ENCODE measurements at regions not wholly inside any gene's neighbourhood (a gene's known extent, or its start where the extent isn't known, plus 50 kb on each side); places are given as distances from the start of the nearest gene placed in this dataset.
"Not testable (repeated sequence)": the region's sequence is repeated elsewhere in the genome, so short reads cannot be mapped to it uniquely, and the experiment has no call there.

DNA sequence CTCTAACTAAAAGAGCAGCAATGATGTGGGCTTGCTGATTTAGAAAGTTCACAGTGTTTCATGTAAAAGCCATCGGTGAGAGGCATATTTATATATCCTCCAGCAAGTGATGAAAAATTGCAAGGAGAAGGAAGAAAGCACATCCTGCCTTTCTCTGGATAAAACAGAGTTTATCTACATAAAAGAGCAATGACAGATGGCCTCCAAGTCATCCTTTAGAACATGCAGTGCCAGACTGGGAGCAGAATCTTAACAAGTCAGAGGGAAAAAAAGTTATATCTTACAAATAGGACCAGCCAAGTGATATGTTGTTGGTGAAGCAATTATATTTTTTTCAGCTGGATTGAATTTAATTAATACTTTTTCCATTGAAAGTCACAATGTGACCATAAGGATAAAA, 253.8 kb upstream of the MGMT start:
- H3K27me3 ChIP-seq (ENCODE audit: insufficient read depth, low read length, poor library complexity) = no peaks in the 10 kb centered on the region
- no peak overlapping the region for H2AFZ ChIP-seq (ENCODE audit: low read depth, low read length)
- ATAC-seq (ENCODE audit: insufficient read depth, low read depth) = no peak
- H3K4me2 ChIP-seq (ENCODE audit: insufficient read depth, low read length) = no peak overlapping the region
- no peaks in the 10 kb centered on the region for H3K79me2 ChIP-seq (ENCODE audit: insufficient read depth, low read length)
- H3K27ac ChIP-seq (ENCODE audit: low read length) = no peak overlapping the region
- H3K4me1 ChIP-seq (ENCODE audit: insufficient read depth, low read length) = no peaks in the 10 kb centered on the region
- H3K36me3 ChIP-seq (ENCODE audit: insufficient read depth, low read length) = no peaks in the 10 kb centered on the region
- no peak for DNase-seq
- TF ChIP-seq EZH2 (IDR thresholded peaks at IDR 0.05; ENCODE audit: borderline replicate concordance, low read depth, low read length, severe bottlenecking) (no peak), CTCF (IDR thresholded peaks at IDR 0.05; ENCODE audit: borderline replicate concordance, extremely low read depth, low read length, poor library complexity, severe bottlenecking) (no peak)
- H3K9me3 ChIP-seq (ENCODE audit: insufficient read depth, low read length, severe bottlenecking) = no peaks in the 10 kb centered on the region
- no peaks in the 10 kb centered on the region for H4K20me1 ChIP-seq (ENCODE audit: insufficient read depth, low read length)
- H3K9ac ChIP-seq (ENCODE audit: low read depth, low read length) = no peak overlapping the region
- no peak overlapping the region for H3K4me3 ChIP-seq (ENCODE audit: low read depth in 1 of 2, low read length in 2 of 2)

DNA sequence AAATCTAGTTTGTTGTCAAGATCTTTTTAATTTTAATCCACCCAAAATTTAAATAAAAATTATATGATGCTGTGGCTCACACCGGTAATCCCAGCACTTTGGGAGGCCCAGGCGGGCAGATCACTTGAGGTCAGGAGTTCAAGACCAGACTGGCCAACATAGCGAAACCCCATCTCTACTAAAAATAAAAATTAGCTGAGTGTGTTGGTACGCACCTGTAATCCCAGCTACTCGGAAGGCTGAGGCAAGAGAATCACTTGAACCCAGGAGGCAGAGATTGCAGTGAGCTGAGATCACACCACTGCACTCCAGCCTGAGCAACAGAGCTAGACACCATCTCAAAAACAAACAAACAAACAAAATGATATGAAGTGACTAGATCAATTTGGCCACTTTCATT, 253.0 kb upstream of the MGMT start:
- not testable (repeated sequence) for ATAC-seq (ENCODE audit: insufficient read depth, low read depth); H2AFZ ChIP-seq (ENCODE audit: low read depth, low read length); H3K4me3 ChIP-seq (ENCODE audit: low read depth in 1 of 2, low read length in 2 of 2); H3K79me2 ChIP-seq (ENCODE audit: insufficient read depth, low read length); H3K9ac ChIP-seq (ENCODE audit: low read depth, low read length); H3K36me3 ChIP-seq (ENCODE audit: insufficient read depth, low read length); H3K27ac ChIP-seq (ENCODE audit: low read length); H3K27me3 ChIP-seq (ENCODE audit: insufficient read depth, low read length, poor library complexity); H4K20me1 ChIP-seq (ENCODE audit: insufficient read depth, low read length); H3K4me1 ChIP-seq (ENCODE audit: insufficient read depth, low read length); DNase-seq; H3K9me3 ChIP-seq (ENCODE audit: insufficient read depth, low read length, severe bottlenecking); H3K4me2 ChIP-seq (ENCODE audit: insufficient read depth, low read length)

- ATAC-seq (ENCODE audit: insufficient read depth, low read depth) (no peak), DNase-seq (no peak)
- Histone ChIP-seq H3K4me3 (ENCODE audit: low read depth in 1 of 2, low read length in 2 of 2) (no peak overlapping the region), H3K4me1 (ENCODE audit: insufficient read depth, low read length) (no peaks in the 10 kb centered on the region), H3K9ac (ENCODE audit: low read depth, low read length) (no peak overlapping the region), H3K9me3 (ENCODE audit: insufficient read depth, low read length, severe bottlenecking) (no peaks in the 10 kb centered on the region), H3K27me3 (ENCODE audit: insufficient read depth, low read length, poor library complexity) (no peaks in the 10 kb centered on the region), H3K36me3 (ENCODE audit: insufficient read depth, low read length) (no peaks in the 10 kb centered on the region), H2AFZ (ENCODE audit: low read depth, low read length) (no peak overlapping the region), H4K20me1 (ENCODE audit: insufficient read depth, low read length) (no peaks in the 10 kb centered on the region), H3K27ac (ENCODE audit: low read length) (no peak overlapping the region), H3K79me2 (ENCODE audit: insufficient read depth, low read length) (no peaks in the 10 kb centered on the region), H3K4me2 (ENCODE audit: insufficient read depth, low read length) (no peak overlapping the region)
- TF ChIP-seq EZH2 (IDR thresholded peaks at IDR 0.05; ENCODE audit: borderline replicate concordance, low read depth, low read length, severe bottlenecking) (no peak), CTCF (IDR thresholded peaks at IDR 0.05; ENCODE audit: borderline replicate concordance, extremely low read depth, low read length, poor library complexity, severe bottlenecking) (no peak)
Observed at GRCh38 chr10:129219364-129219763, 247.7 kb upstream of the MGMT start.

- Histone ChIP-seq H2AFZ (ENCODE audit: low read depth, low read length) (no peak overlapping the region), H4K20me1 (ENCODE audit: insufficient read depth, low read length) (no peaks in the 10 kb centered on the region)
Observed at GRCh38 chr10:129222436-129222835, 244.6 kb upstream of the MGMT start.

More at GRCh38 chr10:129222436-129222835, 244.6 kb upstream of the MGMT start:
- Histone ChIP-seq H3K4me3 (ENCODE audit: low read depth in 1 of 2, low read length in 2 of 2) (no peak overlapping the region), H3K9ac (ENCODE audit: low read depth, low read length) (no peak overlapping the region), H3K9me3 (ENCODE audit: insufficient read depth, low read length, severe bottlenecking) (no peaks in the 10 kb centered on the region), H3K79me2 (ENCODE audit: insufficient read depth, low read length) (no peaks in the 10 kb centered on the region), H3K4me2 (ENCODE audit: insufficient read depth, low read length) (no peak overlapping the region), H3K27me3 (ENCODE audit: insufficient read depth, low read length, poor library complexity) (no peaks in the 10 kb centered on the region), H3K36me3 (ENCODE audit: insufficient read depth, low read length) (no peaks in the 10 kb centered on the region), H3K4me1 (ENCODE audit: insufficient read depth, low read length) (no peaks in the 10 kb centered on the region), H3K27ac (ENCODE audit: low read length) (no peak overlapping the region)
- TF ChIP-seq EZH2 (IDR thresholded peaks at IDR 0.05; ENCODE audit: borderline replicate concordance, low read depth, low read length, severe bottlenecking) = no peak
- no peak for TF ChIP-seq CTCF (IDR thresholded peaks at IDR 0.05; ENCODE audit: borderline replicate concordance, extremely low read depth, low read length, poor library complexity, severe bottlenecking)
- no peak for ATAC-seq (ENCODE audit: insufficient read depth, low read depth)
- DNase-seq = no peak
